ENCODE measurements at regions not wholly inside any gene's neighbourhood (a gene's known extent, or its start where the extent isn't known, plus 50 kb on each side); places are given as distances from the start of the nearest gene placed in this dataset.
A peak's percentile ranks its signal among the peaks of the same experiment; 100 is the strongest.

- Histone ChIP-seq H3K4me3 (ENCODE audit: low read depth, low read length, poor library complexity, severe bottlenecking) (no peak overlapping the region), H3K27me3 (ENCODE audit: insufficient read depth, low read length) (no peaks in the 10 kb centered on the region), H3K4me2 (ENCODE audit: low read length) (no peak overlapping the region), H3K4me1 (ENCODE audit: insufficient read depth, low read length, severe bottlenecking) (no peaks in the 10 kb centered on the region), H3K79me2 (ENCODE audit: insufficient read depth, low read length) (no peaks in the 10 kb centered on the region), H4K20me1 (ENCODE audit: insufficient read depth, low read length) (no peaks in the 10 kb centered on the region), H3K9me2 (ENCODE audit: low read depth, low read length) (no peaks in the 10 kb centered on the region), H3K27ac (ENCODE audit: low read depth, low read length, poor library complexity, severe bottlenecking) (no peak overlapping the region), H2AFZ (ENCODE audit: low read length) (no peak overlapping the region), H3K9ac (ENCODE audit: low read length) (no peak overlapping the region), H3K36me3 (ENCODE audit: insufficient read depth, low read length) (no peaks in the 10 kb centered on the region), H3F3A (ENCODE audit: insufficient read depth, low read length) (no peaks in the 10 kb centered on the region), H3K9me3 (ENCODE audit: low read length) (no peaks in the 10 kb centered on the region)
- no peak for TF ChIP-seq EZH2 (IDR thresholded peaks at IDR 0.05; ENCODE audit: borderline replicate concordance, low read length)
- no peak for TF ChIP-seq CTCF (IDR thresholded peaks at IDR 0.05; ENCODE audit: low read length)
These were observed 212.5 kb upstream of the CLNK start for GRCh38 chr4:10897076-10897475.

- H3K4me2 ChIP-seq (ENCODE audit: low read length) = no peak overlapping the region
- H3K79me2 ChIP-seq (ENCODE audit: insufficient read depth, low read length) = no peaks in the 10 kb centered on the region
- H4K20me1 ChIP-seq (ENCODE audit: insufficient read depth, low read length) = no peaks in the 10 kb centered on the region
- H3K9me2 ChIP-seq (ENCODE audit: low read depth, low read length) = no peaks in the 10 kb centered on the region
- H3F3A ChIP-seq (ENCODE audit: insufficient read depth, low read length) = no peaks in the 10 kb centered on the region
- H3K4me3 ChIP-seq (ENCODE audit: low read depth, low read length, poor library complexity, severe bottlenecking) = no peak overlapping the region
- H2AFZ ChIP-seq (ENCODE audit: low read length) = no peak overlapping the region
- no peaks in the 10 kb centered on the region for H3K9me3 ChIP-seq (ENCODE audit: low read length)
- H3K27me3 ChIP-seq (ENCODE audit: insufficient read depth, low read length) = no peaks in the 10 kb centered on the region
- no peak overlapping the region for H3K27ac ChIP-seq (ENCODE audit: low read depth, low read length, poor library complexity, severe bottlenecking)
- no peaks in the 10 kb centered on the region for H3K4me1 ChIP-seq (ENCODE audit: insufficient read depth, low read length, severe bottlenecking)
- H3K36me3 ChIP-seq (ENCODE audit: insufficient read depth, low read length) = no peaks in the 10 kb centered on the region
- H3K9ac ChIP-seq (ENCODE audit: low read length) = no peak overlapping the region
- peak; percentile 10; the same call in 1 of the 2 replicates for TF ChIP-seq CTCF (IDR thresholded peaks at IDR 0.05; ENCODE audit: low read length)
- TF ChIP-seq EZH2 (IDR thresholded peaks at IDR 0.05; ENCODE audit: borderline replicate concordance, low read length) = no peak
These were observed 208.8 kb upstream of the CLNK start for GRCh38 chr4:10893395-10893794.

GRCh38 chr4:10891866-10892265, 207.3 kb upstream of the CLNK start:
- Histone ChIP-seq H3K36me3 (ENCODE audit: insufficient read depth, low read length) (no peaks in the 10 kb centered on the region), H3K27ac (ENCODE audit: low read depth, low read length, poor library complexity, severe bottlenecking) (no peak overlapping the region), H3K4me3 (ENCODE audit: low read depth, low read length, poor library complexity, severe bottlenecking) (no peak overlapping the region), H3K9ac (ENCODE audit: low read length) (no peak overlapping the region), H4K20me1 (ENCODE audit: insufficient read depth, low read length) (no peaks in the 10 kb centered on the region), H3K4me2 (ENCODE audit: low read length) (no peak overlapping the region), H3K4me1 (ENCODE audit: insufficient read depth, low read length, severe bottlenecking) (no peaks in the 10 kb centered on the region), H3F3A (ENCODE audit: insufficient read depth, low read length) (no peaks in the 10 kb centered on the region), H3K79me2 (ENCODE audit: insufficient read depth, low read length) (no peaks in the 10 kb centered on the region), H3K9me3 (ENCODE audit: low read length) (no peaks in the 10 kb centered on the region), H2AFZ (ENCODE audit: low read length) (no peak overlapping the region), H3K9me2 (ENCODE audit: low read depth, low read length) (no peaks in the 10 kb centered on the region), H3K27me3 (ENCODE audit: insufficient read depth, low read length) (no peaks in the 10 kb centered on the region)
- TF ChIP-seq CTCF (IDR thresholded peaks at IDR 0.05; ENCODE audit: low read length) (no peak), EZH2 (IDR thresholded peaks at IDR 0.05; ENCODE audit: borderline replicate concordance, low read length) (no peak)

All from OCI-LY1 (cell line).